HEK293T (cell line): ENCODE measurements at regions not wholly inside any gene's neighbourhood (a gene's known extent, or its start where the extent isn't known, plus 50 kb on each side); places are given as distances from the start of the nearest gene placed in this dataset.

Experiments
- CTCF ChIA-PET: fragments of 350-600 bp; formaldehyde crosslinking; extraction: SDS; loops from one replicate; lab custom pipeline; 2021; ENCODE audit warnings: antibody characterized with exemption, inconsistent platforms; lab: Yijun Ruan, JAX
- POLR2A ChIA-PET: fragments of 350-600 bp; formaldehyde crosslinking; extraction: SDS; loops from one replicate; lab custom pipeline; 2020; ENCODE audit warnings: antibody characterized with exemption, inconsistent platforms; lab: Yijun Ruan, JAX
- DNase-seq: peaks from one replicate; pipeline ENCODE4 v3.0.0; 2012; ENCODE audit warnings: mixed read lengths; ENCODE audit errors: extremely low spot score
- ARNT ChIP-seq: fragments of 450-650 bp; IDR thresholded peaks from 2 replicates; pipeline ENCODE4 v1.6.1; 2017; ENCODE audit warnings: mild to moderate bottlenecking
- BHLHE40 ChIP-seq: fragments of 450-650 bp; IDR thresholded peaks from 2 replicates; pipeline ENCODE4 v1.6.1; 2016; ENCODE audit warnings: mild to moderate bottlenecking, moderate library complexity, borderline replicate concordance
- CTBP1 ChIP-seq: fragments of 450-650 bp; IDR thresholded peaks from 2 replicates; pipeline ENCODE4 v1.6.1; 2016; ENCODE audit warnings: borderline replicate concordance
- ELF4 ChIP-seq: fragments of 450-650 bp; IDR thresholded peaks from 2 replicates; pipeline ENCODE4 v1.6.1; 2017; ENCODE audit warnings: antibody characterized with exemption
- FOXA1 ChIP-seq: fragments of 450-650 bp; IDR thresholded peaks from 2 replicates; pipeline ENCODE4 v1.6.1; 2016; ENCODE audit warnings: mild to moderate bottlenecking
- FOXK2 ChIP-seq: fragments of 450-650 bp; IDR thresholded peaks from 2 replicates; pipeline ENCODE4 v1.6.1; 2016; ENCODE audit warnings: mild to moderate bottlenecking
- FOXM1 ChIP-seq: fragments of 450-650 bp; IDR thresholded peaks from 2 replicates; pipeline ENCODE4 v1.6.1; 2017; ENCODE audit warnings: mild to moderate bottlenecking, borderline replicate concordance
- HDGF ChIP-seq: fragments of 450-650 bp; IDR thresholded peaks from 2 replicates; pipeline ENCODE4 v1.6.1; 2017; ENCODE audit warnings: antibody characterized with exemption, borderline replicate concordance
- L3MBTL2 ChIP-seq: fragments of 450-650 bp; conservative IDR thresholded peaks from 2 replicates; pipeline ENCODE4 v1.6.1; 2016; ENCODE audit warnings: mild to moderate bottlenecking
- LEF1 ChIP-seq: fragments of 450-650 bp; IDR thresholded peaks from 2 replicates; pipeline ENCODE4 v1.6.1; 2017; ENCODE audit warnings: mild to moderate bottlenecking, borderline replicate concordance
- NFRKB ChIP-seq: fragments of 450-650 bp; IDR thresholded peaks from 2 replicates; pipeline ENCODE4 v1.6.1; 2016; ENCODE audit warnings: mild to moderate bottlenecking, moderate library complexity
- PKNOX1 ChIP-seq: fragments of 450-650 bp; IDR thresholded peaks from 2 replicates; pipeline ENCODE4 v1.6.1; 2016
- SP1 ChIP-seq: fragments of 450-650 bp; IDR thresholded peaks from 2 replicates; pipeline ENCODE4 v1.6.1; 2017
- SUZ12 ChIP-seq: fragments of 450-650 bp; IDR thresholded peaks from 2 replicates; pipeline ENCODE4 v1.6.1; 2016; ENCODE audit warnings: mild to moderate bottlenecking
- TARDBP ChIP-seq: fragments of 450-650 bp; IDR thresholded peaks from 2 replicates; pipeline ENCODE4 v1.6.1; 2016
- ZNF384 ChIP-seq: fragments of 450-650 bp; IDR thresholded peaks from 2 replicates; pipeline ENCODE4 v1.6.1; 2016

DNA sequence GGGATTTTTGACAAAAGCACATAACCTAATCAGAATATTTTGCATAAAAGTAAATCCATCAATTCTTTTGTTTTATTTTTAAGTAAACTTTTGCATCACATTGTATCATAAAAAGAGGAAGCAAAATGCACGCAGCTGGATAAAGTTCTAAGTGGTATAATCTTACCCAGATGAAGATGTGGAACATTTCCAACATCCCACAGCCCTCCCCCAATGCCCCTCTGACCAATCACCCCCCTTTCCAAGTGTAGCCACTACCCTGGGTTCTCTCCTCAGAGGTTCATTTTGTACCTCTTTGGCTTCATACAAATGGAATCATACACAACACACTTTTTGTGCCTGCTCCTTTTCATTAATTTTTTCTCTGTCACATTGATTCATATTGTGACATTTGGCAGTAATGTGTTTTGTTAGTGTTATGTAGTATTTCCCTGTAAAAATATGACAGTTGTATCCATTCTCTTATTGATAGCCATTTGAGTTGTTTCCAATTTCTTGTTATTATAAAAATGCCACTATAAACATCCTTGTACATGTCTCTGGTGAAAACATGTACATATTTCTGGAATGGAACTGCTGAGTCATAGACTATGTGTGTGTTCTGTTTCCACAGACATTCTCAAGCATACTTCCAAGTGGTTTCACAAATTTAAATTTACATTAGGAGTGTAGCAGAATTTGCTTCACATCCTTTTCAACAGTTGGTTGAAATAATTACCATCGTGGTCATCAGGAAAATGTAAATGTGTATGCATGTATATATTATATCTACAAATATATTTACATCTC is 92.9 kb upstream of the SYNDIG1 start:
- no peak for TF ChIP-seq FOXM1
- TF ChIP-seq ELF4, result no peak
- no peak for TF ChIP-seq CTBP1
- no peak for TF ChIP-seq LEF1
- no peak for TF ChIP-seq FOXA1
- TF ChIP-seq SP1, result no peak
- no peak for TF ChIP-seq FOXK2
- no peak for TF ChIP-seq ZNF384
- TF ChIP-seq PKNOX1, result no peak
- TF ChIP-seq HDGF, result no peak
- ChIA-PET CTCF (no interaction called here), POLR2A (no interaction called here)
- no peak for DNase-seq

DNA sequence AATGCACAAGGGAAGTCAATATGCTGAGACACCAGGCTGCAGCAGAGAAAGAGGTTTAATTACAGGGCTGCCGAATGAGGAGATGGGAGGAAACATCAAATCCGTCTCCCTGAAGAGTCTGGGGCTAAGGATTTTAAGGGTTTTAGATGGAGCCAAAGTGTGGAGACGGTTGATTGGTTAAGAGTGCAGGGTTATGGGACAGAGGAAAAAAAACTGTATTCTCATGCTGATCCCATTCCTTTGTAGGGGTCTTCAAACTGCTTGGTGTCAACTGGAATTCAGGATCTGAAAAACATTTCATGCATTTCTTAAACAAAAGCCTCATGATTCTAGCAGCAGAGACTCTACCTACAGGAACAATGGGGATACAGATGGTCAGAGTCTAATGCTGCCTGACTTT is 96.1 kb upstream of the SYNDIG1 start:
- CTCF ChIA-PET, result no interaction called here
- DNase-seq, result no peak
- no peak for TF ChIP-seq NFRKB
- no peak for TF ChIP-seq FOXA1
- TF ChIP-seq CTBP1, result no peak
- no peak for TF ChIP-seq BHLHE40
- no peak for TF ChIP-seq FOXM1
- TF ChIP-seq FOXK2, result no peak
- no peak for TF ChIP-seq SUZ12
- TF ChIP-seq ZNF384, result no peak
- no peak for TF ChIP-seq SP1
- no peak for TF ChIP-seq HDGF
- no peak for TF ChIP-seq ARNT
- TF ChIP-seq LEF1, result no peak
- TF ChIP-seq L3MBTL2, result no peak
- no peak for TF ChIP-seq PKNOX1
- TF ChIP-seq TARDBP, result no peak
- no peak for TF ChIP-seq ELF4
- POLR2A ChIA-PET, result no interaction called here

DNA sequence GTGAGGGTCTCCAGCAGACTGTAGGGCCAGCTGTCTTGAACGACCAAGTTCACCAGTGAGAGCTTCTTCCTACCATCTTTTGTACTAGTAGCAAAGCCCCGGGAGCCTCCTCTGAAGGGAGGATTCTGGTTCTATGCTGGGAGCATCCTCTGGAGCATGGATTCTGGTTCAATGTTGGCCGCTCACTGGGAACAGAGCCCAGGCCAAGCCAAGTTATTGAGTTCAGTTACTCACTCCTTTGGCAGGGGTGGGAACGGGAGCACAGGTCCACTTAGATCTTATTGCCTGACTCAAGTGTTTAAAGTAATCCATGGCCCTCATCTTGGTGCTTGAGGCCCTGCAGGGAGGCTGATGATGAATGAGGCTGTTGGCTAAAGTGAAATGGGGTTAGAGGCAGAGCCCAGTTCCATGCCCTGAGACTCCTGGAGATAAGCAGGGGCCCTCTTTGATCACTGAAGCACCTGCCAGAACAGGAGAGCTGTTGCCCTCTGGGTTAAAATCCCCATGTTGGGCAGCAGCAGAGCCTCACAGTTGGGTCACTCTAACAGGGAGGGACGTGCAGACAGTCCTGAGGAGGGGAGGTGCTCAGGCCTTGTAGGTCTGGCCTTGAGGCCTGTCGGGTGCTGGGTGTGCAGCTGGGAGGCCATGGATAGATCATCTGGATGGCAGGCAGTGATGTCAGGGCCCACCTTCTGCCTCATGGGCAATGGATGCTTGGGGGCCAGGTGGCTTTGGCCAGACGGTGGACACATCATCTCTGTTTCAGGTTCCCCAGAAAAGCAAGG is 98.3 kb upstream of the SYNDIG1 start:
- TF ChIP-seq CTBP1 (no peak), BHLHE40 (no peak), NFRKB (no peak), SP1 (no peak)
- POLR2A ChIA-PET, result no interaction called here
- CTCF ChIA-PET, result no interaction called here
- DNase-seq, result no peak

GRCh38 chr20:24370249-24370648 is 99.2 kb upstream of the SYNDIG1 start:
- POLR2A ChIA-PET, result no interaction called here
- TF ChIP-seq SUZ12 (no peak), L3MBTL2 (no peak), PKNOX1 (no peak), ELF4 (no peak), NFRKB (no peak), FOXA1 (no peak), HDGF (no peak)
- CTCF ChIA-PET, result no interaction called here
- DNase-seq, result no peak

GRCh38 chr20:24368253-24368652 is 101.2 kb upstream of the SYNDIG1 start:
- TF ChIP-seq FOXK2, result no peak
- no peak for TF ChIP-seq SUZ12
- no peak for TF ChIP-seq HDGF
- TF ChIP-seq PKNOX1, result no peak
- no peak for TF ChIP-seq BHLHE40
- TF ChIP-seq FOXM1, result no peak
- TF ChIP-seq CTBP1, result no peak
- no peak for TF ChIP-seq ARNT
- no peak for TF ChIP-seq LEF1
- no peak for TF ChIP-seq ELF4
- TF ChIP-seq TARDBP, result no peak
- DNase-seq, result no peak
- POLR2A ChIA-PET, result no interaction called here
- CTCF ChIA-PET, result no interaction called here
